HepG2 (cell line): ENCODE measurements at regions not wholly inside any gene's neighbourhood (a gene's known extent, or its start where the extent isn't known, plus 50 kb on each side); places are given as distances from the start of the nearest gene placed in this dataset.
A peak's percentile ranks its signal among the peaks of the same experiment; 100 is the strongest.

Experiments used
- ASH2L ChIP-seq: fragments of 300-600, 200-600 bp; sonication (generic); IDR thresholded peaks from 2 replicates; pipeline ENCODE4 v1.7.0; 2017; ENCODE audit warnings: low read depth, mild to moderate bottlenecking, moderate library complexity, mixed read lengths, low read length; ENCODE audit not compliant: insufficient read length
- DPF2 ChIP-seq: sonication (generic); formaldehyde crosslinking; IDR thresholded peaks from 2 replicates; pipeline ENCODE4 v1.4.0; 2020; ENCODE audit warnings: mild to moderate bottlenecking, low read depth, missing genetic modification reagents, borderline replicate concordance
- E2F5 ChIP-seq: sonication (generic); formaldehyde crosslinking; conservative IDR thresholded peaks from 2 replicates; pipeline ENCODE4 v1.4.0; 2020; ENCODE audit warnings: missing genetic modification reagents
- ERF ChIP-seq: IDR thresholded peaks from 2 replicates; pipeline ENCODE4 v1.6.1; 2018; ENCODE audit warnings: missing biosample characterization, missing genetic modification reagents
- FOXA3 ChIP-seq: IDR thresholded peaks from 2 replicates; pipeline ENCODE4 v1.6.1; 2016; ENCODE audit warnings: missing genetic modification reagents, missing compliant biosample characterization
- HBP1 ChIP-seq: IDR thresholded peaks from 2 replicates; pipeline ENCODE4 v1.6.1; 2016; ENCODE audit warnings: low read depth, control low read depth
- PATZ1 ChIP-seq: sonication (generic); formaldehyde crosslinking; IDR thresholded peaks from 2 replicates; pipeline ENCODE4 v1.4.0; 2020; ENCODE audit warnings: missing genetic modification reagents
- RXRA ChIP-seq: sonication (generic); formaldehyde crosslinking; IDR thresholded peaks from 2 replicates; pipeline ENCODE4 v1.5.1; 2020; ENCODE audit warnings: missing genetic modification reagents
- TEAD3 ChIP-seq: optimal IDR thresholded peaks from 2 replicates; pipeline ENCODE3; 2016; ENCODE audit warnings: borderline replicate concordance
- U2AF2 ChIP-seq: fragments of 200-400 bp; formaldehyde crosslinking; IDR thresholded peaks from 2 replicates; pipeline ENCODE4 v1.6.1; 2017; ENCODE audit warnings: low read depth, mild to moderate bottlenecking, low read length
- ZBTB40 ChIP-seq, 2 experiments: fragments of 450-650 bp in 1 of 2; sonication (generic) in 1 of 2; formaldehyde crosslinking in 1 of 2; IDR thresholded peaks; 2 replicates each; pipeline versions ENCODE4 v1.6.1 to v1.8.0; 2016 to 2022; ENCODE audit warnings: antibody characterized with exemption in 1 of 2, mild to moderate bottlenecking in 1 of 2, missing genetic modification reagents in 1 of 2
- ZC3H13 ChIP-seq: sonication (generic); formaldehyde crosslinking; IDR thresholded peaks from 2 replicates; pipeline ENCODE4 v1.8.1; 2023; ENCODE audit warnings: mild to moderate bottlenecking, missing genetic modification reagents, moderate library complexity
- ZFP62 ChIP-seq: sonication (generic); formaldehyde crosslinking; IDR thresholded peaks from 2 replicates; pipeline ENCODE4 v1.4.0; 2020; ENCODE audit warnings: missing genetic modification reagents
- ZNF343 ChIP-seq: sonication (generic); formaldehyde crosslinking; IDR thresholded peaks from 2 replicates; pipeline ENCODE4 v1.4.0; 2020; ENCODE audit warnings: mild to moderate bottlenecking, missing genetic modification reagents
- ZNF577 ChIP-seq: sonication (generic); formaldehyde crosslinking; IDR thresholded peaks from 2 replicates; pipeline ENCODE4 v1.4.0; 2020; ENCODE audit warnings: mild to moderate bottlenecking, low read depth, missing genetic modification reagents, borderline replicate concordance

- no peak for TF ChIP-seq ZBTB40 (IDR thresholded peaks at IDR 0.05)
- TF ChIP-seq ZBTB40 (CRISPR knock-in tag; IDR thresholded peaks at IDR 0.05) = peak; percentile 87
- TF ChIP-seq E2F5 (CRISPR knock-in tag) = peak; percentile 30; the same call in 1 of the 2 replicates
- peak; percentile 84 for TF ChIP-seq TEAD3 (CRISPR knock-in tag)
- no peak for TF ChIP-seq FOXA3 (CRISPR knock-in tag)
- TF ChIP-seq ZNF577 (CRISPR knock-in tag) = no peak
- TF ChIP-seq ERF = peak; percentile 86
- peak; percentile 96; the same call in 1 of the 2 replicates for TF ChIP-seq ZC3H13 (CRISPR knock-in tag)
- peak; percentile 88 for TF ChIP-seq ASH2L
- no peak for TF ChIP-seq DPF2
- TF ChIP-seq ZFP62 (CRISPR knock-in tag) = no peak
- TF ChIP-seq RXRA (CRISPR knock-in tag) = peak; percentile 92
- TF ChIP-seq HBP1 (CRISPR knock-in tag) = no peak; the same call in 1 of the 2 replicates
- TF ChIP-seq ZNF343 (CRISPR knock-in tag) = peak; percentile 59; the same call in 1 of the 2 replicates
- TF ChIP-seq U2AF2 = 0 out of 2 replicates have a peak, but pooled peaks have one; percentile 46
- peak; percentile 67 for TF ChIP-seq PATZ1
Observed at GRCh38 chr6:26196846-26197635, 109.8 kb downstream of the HFE start (continued).
